ENCODE measurements at regions not wholly inside any gene's neighbourhood (a gene's known extent, or its start where the extent isn't known, plus 50 kb on each side); places are given as distances from the start of the nearest gene placed in this dataset.

DNA sequence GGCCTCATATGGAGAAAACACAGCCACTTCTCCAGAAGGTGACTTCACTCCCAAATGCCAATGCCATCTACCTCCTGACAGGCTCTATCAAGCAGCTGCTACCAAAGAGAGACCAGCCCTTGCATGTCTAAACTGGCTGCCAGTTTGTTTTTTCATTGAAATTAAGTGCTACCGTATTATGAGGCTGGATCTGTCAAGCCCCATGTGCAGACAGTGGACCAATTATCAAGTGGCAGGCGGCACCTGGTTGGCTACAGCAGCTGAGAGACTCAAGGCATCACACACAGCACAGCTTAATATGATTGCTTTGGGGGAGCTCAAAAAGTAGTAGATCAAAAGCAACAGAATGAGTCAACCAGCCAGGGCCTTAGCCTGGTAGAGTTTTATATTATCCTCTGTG is 1293.0 kb upstream of the TENM4 start:
- H3K4me1 ChIP-seq (ENCODE audit: insufficient read depth, insufficient read length) = no peaks in the 10 kb centered on the region
- TF ChIP-seq SUZ12 (IDR thresholded peaks at IDR 0.05; ENCODE audit: extremely low read depth, insufficient read depth, insufficient read length) (no peak), ZNF274 (IDR thresholded peaks at IDR 0.05; ENCODE audit: low read depth, low read length) (no peak), YY1 (IDR thresholded peaks at IDR 0.05; ENCODE audit: insufficient read depth, insufficient read length) (no peak)
- no peak overlapping the region for H3K4me3 ChIP-seq (ENCODE audit: insufficient read length, low read depth)
- H3K9ac ChIP-seq (ENCODE audit: insufficient read length, low read depth) = no peak overlapping the region
- no peaks in the 10 kb centered on the region for H3K9me3 ChIP-seq (ENCODE audit: insufficient read depth, low read length)
- no peak for DNase-seq (ENCODE audit: low read depth, low spot score)
- no peaks in the 10 kb centered on the region for H3K36me3 ChIP-seq (ENCODE audit: insufficient read depth, insufficient read length, low read length)
- H3K27me3 ChIP-seq (ENCODE audit: insufficient read depth, insufficient read length) = no peaks in the 10 kb centered on the region

DNA sequence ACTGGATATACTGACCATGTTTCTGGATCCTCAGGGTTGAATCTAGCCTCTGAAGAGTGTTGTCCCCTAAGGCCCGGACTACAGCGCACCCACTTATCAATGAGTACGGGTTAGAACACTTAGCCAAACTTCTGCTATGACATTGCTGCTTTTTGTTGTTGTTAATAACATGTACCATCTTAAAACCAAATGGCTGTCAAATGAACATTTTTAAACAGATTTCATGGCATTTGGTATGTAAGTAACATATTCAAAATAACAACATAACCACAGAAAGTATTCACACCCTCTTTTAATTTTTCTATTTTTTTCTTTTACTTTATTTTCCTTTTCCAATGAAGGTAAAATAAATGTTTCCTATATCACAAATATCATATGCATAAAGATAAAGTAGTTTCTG is 1292.5 kb upstream of the TENM4 start:
- no peak for DNase-seq (ENCODE audit: low read depth, low spot score)
- Histone ChIP-seq H3K4me1 (ENCODE audit: insufficient read depth, insufficient read length) (no peaks in the 10 kb centered on the region), H3K27me3 (ENCODE audit: insufficient read depth, insufficient read length) (no peaks in the 10 kb centered on the region), H3K36me3 (ENCODE audit: insufficient read depth, insufficient read length, low read length) (no peaks in the 10 kb centered on the region), H3K4me3 (ENCODE audit: insufficient read length, low read depth) (no peak overlapping the region), H3K9me3 (ENCODE audit: insufficient read depth, low read length) (no peaks in the 10 kb centered on the region), H3K9ac (ENCODE audit: insufficient read length, low read depth) (no peak overlapping the region)
- TF ChIP-seq YY1 (IDR thresholded peaks at IDR 0.05; ENCODE audit: insufficient read depth, insufficient read length) (no peak), ZNF274 (IDR thresholded peaks at IDR 0.05; ENCODE audit: low read depth, low read length) (no peak), SUZ12 (IDR thresholded peaks at IDR 0.05; ENCODE audit: extremely low read depth, insufficient read depth, insufficient read length) (no peak)

DNA sequence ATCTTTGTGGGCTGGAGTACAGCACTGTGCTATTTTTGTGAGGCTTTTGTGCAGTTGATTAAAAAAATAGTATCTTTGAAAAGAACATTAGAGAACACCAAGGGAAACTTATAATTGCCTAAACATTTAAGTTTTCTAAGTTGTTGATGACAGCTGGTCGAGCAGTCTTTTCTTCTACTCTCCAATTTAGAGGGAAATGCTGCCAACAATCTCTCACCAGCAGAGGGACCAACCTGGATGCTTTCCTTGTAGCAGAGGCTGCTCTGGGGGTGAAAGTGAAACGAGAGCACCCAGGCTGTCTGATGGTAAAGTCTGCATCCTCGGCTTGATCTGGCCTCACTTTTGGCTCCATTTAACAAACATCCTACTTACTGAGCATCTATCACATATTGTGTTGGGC is 1286.5 kb upstream of the TENM4 start:
- Histone ChIP-seq H3K27me3 (ENCODE audit: insufficient read depth, insufficient read length) (no peaks in the 10 kb centered on the region), H3K9ac (ENCODE audit: insufficient read length, low read depth) (no peak overlapping the region), H3K9me3 (ENCODE audit: insufficient read depth, low read length) (no peaks in the 10 kb centered on the region), H3K4me1 (ENCODE audit: insufficient read depth, insufficient read length) (no peaks in the 10 kb centered on the region), H3K36me3 (ENCODE audit: insufficient read depth, insufficient read length, low read length) (no peaks in the 10 kb centered on the region), H3K4me3 (ENCODE audit: insufficient read length, low read depth) (no peak overlapping the region)
- peak; percentile 13 for DNase-seq (ENCODE audit: low read depth, low spot score)
- TF ChIP-seq ZNF274 (IDR thresholded peaks at IDR 0.05; ENCODE audit: low read depth, low read length) (no peak), YY1 (IDR thresholded peaks at IDR 0.05; ENCODE audit: insufficient read depth, insufficient read length) (no peak), SUZ12 (IDR thresholded peaks at IDR 0.05; ENCODE audit: extremely low read depth, insufficient read depth, insufficient read length) (no peak)

DNA sequence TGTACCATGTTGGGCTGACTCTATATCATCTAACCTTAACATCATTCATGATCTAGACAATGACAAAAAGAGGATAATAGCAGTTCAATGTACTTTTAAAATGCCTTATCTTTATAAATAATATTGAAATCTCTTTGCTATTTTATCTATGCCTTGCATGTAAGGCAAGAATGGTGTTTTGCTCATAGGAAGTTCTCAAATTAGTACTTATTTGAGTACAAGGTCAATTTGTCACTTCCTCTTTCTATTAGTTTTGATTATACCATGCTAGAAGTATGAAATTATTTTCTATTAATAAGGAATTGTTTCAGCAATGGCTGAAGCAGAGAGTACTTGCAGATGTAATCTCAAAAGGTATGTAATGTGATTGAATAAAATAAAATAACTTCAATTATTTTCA is 1285.4 kb upstream of the TENM4 start:
- no peak for DNase-seq (ENCODE audit: low read depth, low spot score)

GRCh38 chr11:80724366-80724765 is 1283.5 kb upstream of the TENM4 start:
- TF ChIP-seq YY1 (IDR thresholded peaks at IDR 0.05; ENCODE audit: insufficient read depth, insufficient read length) (no peak), SUZ12 (IDR thresholded peaks at IDR 0.05; ENCODE audit: extremely low read depth, insufficient read depth, insufficient read length) (no peak), ZNF274 (IDR thresholded peaks at IDR 0.05; ENCODE audit: low read depth, low read length) (no peak)
- H3K9ac ChIP-seq (ENCODE audit: insufficient read length, low read depth) = no peak overlapping the region
- no peaks in the 10 kb centered on the region for H3K27me3 ChIP-seq (ENCODE audit: insufficient read depth, insufficient read length)
- H3K4me3 ChIP-seq (ENCODE audit: insufficient read length, low read depth) = no peak overlapping the region
- H3K9me3 ChIP-seq (ENCODE audit: insufficient read depth, low read length) = no peaks in the 10 kb centered on the region
- H3K4me1 ChIP-seq (ENCODE audit: insufficient read depth, insufficient read length) = no peaks in the 10 kb centered on the region
- no peaks in the 10 kb centered on the region for H3K36me3 ChIP-seq (ENCODE audit: insufficient read depth, insufficient read length, low read length)
- DNase-seq (ENCODE audit: low read depth, low spot score) = no peak

More for the DNA sequence above, 1285.4 kb upstream of the TENM4 start:
- Histone ChIP-seq H3K27me3 (ENCODE audit: insufficient read depth, insufficient read length) (no peaks in the 10 kb centered on the region), H3K9me3 (ENCODE audit: insufficient read depth, low read length) (no peaks in the 10 kb centered on the region), H3K36me3 (ENCODE audit: insufficient read depth, insufficient read length, low read length) (no peaks in the 10 kb centered on the region), H3K4me3 (ENCODE audit: insufficient read length, low read depth) (no peak overlapping the region), H3K9ac (ENCODE audit: insufficient read length, low read depth) (no peak overlapping the region), H3K4me1 (ENCODE audit: insufficient read depth, insufficient read length) (no peaks in the 10 kb centered on the region)
- TF ChIP-seq YY1 (IDR thresholded peaks at IDR 0.05; ENCODE audit: insufficient read depth, insufficient read length) = no peak
- TF ChIP-seq SUZ12 (IDR thresholded peaks at IDR 0.05; ENCODE audit: extremely low read depth, insufficient read depth, insufficient read length) = no peak
- TF ChIP-seq ZNF274 (IDR thresholded peaks at IDR 0.05; ENCODE audit: low read depth, low read length) = no peak

- TF ChIP-seq YY1 (IDR thresholded peaks at IDR 0.05; ENCODE audit: insufficient read depth, insufficient read length) = no peak
- TF ChIP-seq SUZ12 (IDR thresholded peaks at IDR 0.05; ENCODE audit: extremely low read depth, insufficient read depth, insufficient read length) = no peak
- TF ChIP-seq ZNF274 (IDR thresholded peaks at IDR 0.05; ENCODE audit: low read depth, low read length) = no peak
- no peaks in the 10 kb centered on the region for H3K4me1 ChIP-seq (ENCODE audit: insufficient read depth, insufficient read length)
- H3K4me3 ChIP-seq (ENCODE audit: insufficient read length, low read depth) = no peak overlapping the region
- no peak overlapping the region for H3K9ac ChIP-seq (ENCODE audit: insufficient read length, low read depth)
- no peak for DNase-seq (ENCODE audit: low read depth, low spot score)
- no peaks in the 10 kb centered on the region for H3K9me3 ChIP-seq (ENCODE audit: insufficient read depth, low read length)
- no peaks in the 10 kb centered on the region for H3K27me3 ChIP-seq (ENCODE audit: insufficient read depth, insufficient read length)
- H3K36me3 ChIP-seq (ENCODE audit: insufficient read depth, insufficient read length, low read length) = no peaks in the 10 kb centered on the region
Measured at GRCh38 chr11:80722629-80723028, 1281.8 kb upstream of the TENM4 start.

DNA sequence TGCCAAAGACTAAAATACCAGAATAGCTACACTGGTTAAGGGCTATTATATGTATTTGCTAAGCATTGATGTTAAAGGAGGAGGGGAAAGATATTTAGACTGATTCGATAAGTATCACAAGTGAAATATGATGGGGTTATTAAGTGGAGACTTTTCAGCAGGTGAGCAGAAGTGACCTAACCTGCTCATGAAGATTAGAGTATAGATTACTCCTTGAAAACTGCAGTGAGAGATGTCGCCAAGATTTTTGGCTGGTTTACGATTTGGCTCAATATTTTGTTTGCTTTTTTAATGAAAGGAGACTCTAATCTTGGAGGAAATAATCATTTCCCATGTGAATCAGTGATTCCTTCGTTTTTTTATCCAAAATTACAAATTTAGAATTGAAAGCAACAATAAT is 1279.5 kb upstream of the TENM4 start:
- Histone ChIP-seq H3K9ac (ENCODE audit: insufficient read length, low read depth) (no peak overlapping the region), H3K27me3 (ENCODE audit: insufficient read depth, insufficient read length) (no peaks in the 10 kb centered on the region), H3K4me3 (ENCODE audit: insufficient read length, low read depth) (no peak overlapping the region), H3K4me1 (ENCODE audit: insufficient read depth, insufficient read length) (no peaks in the 10 kb centered on the region), H3K36me3 (ENCODE audit: insufficient read depth, insufficient read length, low read length) (no peaks in the 10 kb centered on the region), H3K9me3 (ENCODE audit: insufficient read depth, low read length) (no peaks in the 10 kb centered on the region)
- DNase-seq (ENCODE audit: low read depth, low spot score) = no peak
- TF ChIP-seq SUZ12 (IDR thresholded peaks at IDR 0.05; ENCODE audit: extremely low read depth, insufficient read depth, insufficient read length) = no peak
- TF ChIP-seq YY1 (IDR thresholded peaks at IDR 0.05; ENCODE audit: insufficient read depth, insufficient read length) = no peak
- no peak for TF ChIP-seq ZNF274 (IDR thresholded peaks at IDR 0.05; ENCODE audit: low read depth, low read length)

DNA sequence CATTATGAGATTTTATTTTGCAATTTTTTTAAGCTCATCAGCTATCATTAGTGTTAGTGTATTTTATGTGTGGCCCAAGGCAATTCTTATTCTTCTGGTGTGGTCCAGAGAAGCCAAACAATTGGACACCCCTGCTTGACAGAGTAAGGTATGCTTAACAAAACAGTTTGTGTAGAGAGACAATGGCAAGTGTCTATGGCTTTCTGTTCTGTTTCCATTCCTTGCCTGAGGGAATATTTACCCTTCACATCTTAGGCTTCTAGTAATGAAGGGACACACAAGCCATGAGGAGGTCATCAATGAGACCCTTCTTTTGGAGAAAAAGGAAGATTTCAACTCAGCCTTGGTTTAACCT is 1278.4 kb upstream of the TENM4 start:
- DNase-seq (ENCODE audit: low read depth, low spot score) = no peak
- Histone ChIP-seq H3K9ac (ENCODE audit: insufficient read length, low read depth) (no peak overlapping the region), H3K36me3 (ENCODE audit: insufficient read depth, insufficient read length, low read length) (no peaks in the 10 kb centered on the region), H3K27me3 (ENCODE audit: insufficient read depth, insufficient read length) (no peaks in the 10 kb centered on the region), H3K4me1 (ENCODE audit: insufficient read depth, insufficient read length) (no peaks in the 10 kb centered on the region), H3K4me3 (ENCODE audit: insufficient read length, low read depth) (no peak overlapping the region), H3K9me3 (ENCODE audit: insufficient read depth, low read length) (no peaks in the 10 kb centered on the region)
- TF ChIP-seq ZNF274 (IDR thresholded peaks at IDR 0.05; ENCODE audit: low read depth, low read length) (no peak), YY1 (IDR thresholded peaks at IDR 0.05; ENCODE audit: insufficient read depth, insufficient read length) (no peak), SUZ12 (IDR thresholded peaks at IDR 0.05; ENCODE audit: extremely low read depth, insufficient read depth, insufficient read length) (no peak)
